ENCODE measurements at regions not wholly inside any gene's neighbourhood (a gene's known extent, or its start where the extent isn't known, plus 50 kb on each side); places are given as distances from the start of the nearest gene placed in this dataset.

DNA sequence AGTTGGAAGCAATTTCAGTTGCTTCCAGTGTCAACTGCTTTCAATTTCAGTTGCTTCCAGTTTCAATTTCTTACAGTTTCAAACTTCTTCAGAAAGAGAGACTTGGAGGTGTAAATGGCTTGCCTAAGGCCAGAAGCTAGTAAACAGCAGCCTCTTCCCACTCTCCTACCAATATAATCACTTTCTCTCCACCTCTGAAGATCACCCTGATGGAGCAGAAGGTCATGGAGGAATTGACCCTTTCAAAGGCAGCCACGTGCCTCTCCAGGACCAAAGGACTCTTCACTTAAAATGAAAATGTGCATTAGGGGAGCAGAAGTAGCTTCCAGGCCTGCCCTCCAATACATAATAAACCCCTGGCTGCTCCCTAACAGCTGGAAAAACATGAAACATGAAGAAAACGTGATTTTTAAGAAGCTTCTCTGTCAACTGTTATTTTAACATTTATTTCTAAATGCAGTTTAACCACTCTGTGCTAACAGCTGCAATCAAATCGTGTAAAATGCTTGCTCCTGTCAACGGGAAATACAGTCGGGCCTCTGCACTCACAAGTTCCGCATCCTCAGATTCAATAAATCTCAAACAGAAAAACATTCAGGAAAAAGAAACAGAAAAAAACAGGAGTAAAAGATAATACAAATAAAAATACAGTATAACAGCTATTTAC is 1020.6 kb downstream of the XPNPEP1 start:
- TF ChIP-seq, protein P1, sequence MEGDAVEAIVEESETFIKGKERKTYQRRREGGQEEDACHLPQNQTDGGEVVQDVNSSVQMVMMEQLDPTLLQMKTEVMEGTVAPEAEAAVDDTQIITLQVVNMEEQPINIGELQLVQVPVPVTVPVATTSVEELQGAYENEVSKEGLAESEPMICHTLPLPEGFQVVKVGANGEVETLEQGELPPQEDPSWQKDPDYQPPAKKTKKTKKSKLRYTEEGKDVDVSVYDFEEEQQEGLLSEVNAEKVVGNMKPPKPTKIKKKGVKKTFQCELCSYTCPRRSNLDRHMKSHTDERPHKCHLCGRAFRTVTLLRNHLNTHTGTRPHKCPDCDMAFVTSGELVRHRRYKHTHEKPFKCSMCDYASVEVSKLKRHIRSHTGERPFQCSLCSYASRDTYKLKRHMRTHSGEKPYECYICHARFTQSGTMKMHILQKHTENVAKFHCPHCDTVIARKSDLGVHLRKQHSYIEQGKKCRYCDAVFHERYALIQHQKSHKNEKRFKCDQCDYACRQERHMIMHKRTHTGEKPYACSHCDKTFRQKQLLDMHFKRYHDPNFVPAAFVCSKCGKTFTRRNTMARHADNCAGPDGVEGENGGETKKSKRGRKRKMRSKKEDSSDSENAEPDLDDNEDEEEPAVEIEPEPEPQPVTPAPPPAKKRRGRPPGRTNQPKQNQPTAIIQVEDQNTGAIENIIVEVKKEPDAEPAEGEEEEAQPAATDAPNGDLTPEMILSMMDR (conservative IDR thresholded peaks at IDR 0.05 in 1 of 2, IDR thresholded peaks at IDR 0.05 in 1 of 2; ENCODE audit: extremely low read depth in 1 of 2, insufficient read depth in 1 of 2, low read depth in 1 of 2, low read length in 2 of 2) = no peak
- TF ChIP-seq EZH2 (IDR thresholded peaks at IDR 0.05; ENCODE audit: borderline replicate concordance, low read length) = no peak
